ENCODE measurements at regions not wholly inside any gene's neighbourhood (a gene's known extent, or its start where the extent isn't known, plus 50 kb on each side); places are given as distances from the start of the nearest gene placed in this dataset.

- DNase-seq (ENCODE audit: low spot score), result no peak
Measured at GRCh38 chr20:63128367-63128766, 87.6 kb downstream of the YTHDF1 start.

GRCh38 chr20:63127700-63128364 is 88.1 kb downstream of the YTHDF1 start:
- no peak for DNase-seq (ENCODE audit: low spot score)

GRCh38 chr20:63126876-63127699 is 88.8 kb downstream of the YTHDF1 start:
- DNase-seq (ENCODE audit: low spot score), result no peak

- no peak for DNase-seq (ENCODE audit: low spot score)
Measured at GRCh38 chr20:63125838-63126601, 89.9 kb downstream of the YTHDF1 start.

- DNase-seq (ENCODE audit: low spot score), result no peak
Measured at GRCh38 chr20:63125581-63125837, 90.4 kb downstream of the YTHDF1 start.

GRCh38 chr20:63124782-63125580 is 91.0 kb downstream of the YTHDF1 start:
- no peak for DNase-seq (ENCODE audit: low spot score)

- DNase-seq (ENCODE audit: low spot score), result no peak
Measured at GRCh38 chr20:63124092-63124781, 91.7 kb downstream of the YTHDF1 start.

GRCh38 chr20:63123331-63123741 is 92.6 kb downstream of the YTHDF1 start:
- DNase-seq (ENCODE audit: low spot score), result no peak

GRCh38 chr20:63122626-63123025 is 93.3 kb downstream of the YTHDF1 start:
- no peak for DNase-seq (ENCODE audit: low spot score)

- DNase-seq (ENCODE audit: low spot score), result no peak
Measured at GRCh38 chr20:63121749-63122405, 94.1 kb downstream of the YTHDF1 start.

- DNase-seq (ENCODE audit: low spot score), result no peak
Measured at GRCh38 chr20:63121246-63121645, 94.7 kb downstream of the YTHDF1 start.

- no peak for DNase-seq (ENCODE audit: low spot score)
Measured at GRCh38 chr20:63120808-63121090, 95.2 kb downstream of the YTHDF1 start.

GRCh38 chr20:63119963-63120807 is 95.7 kb downstream of the YTHDF1 start:
- no peak for DNase-seq (ENCODE audit: low spot score)

GRCh38 chr20:63119121-63119962 is 96.6 kb downstream of the YTHDF1 start:
- DNase-seq (ENCODE audit: low spot score), result no peak

GRCh38 chr20:63118303-63119120 is 97.4 kb downstream of the YTHDF1 start:
- no peak for DNase-seq (ENCODE audit: low spot score)

- DNase-seq (ENCODE audit: low spot score), result no peak
Measured at GRCh38 chr20:63117661-63118302, 98.1 kb downstream of the YTHDF1 start.

GRCh38 chr20:63117151-63117550 is 98.8 kb downstream of the YTHDF1 start:
- no peak for DNase-seq (ENCODE audit: low spot score)
